Erythroblast (primary cell): ENCODE measurements at regions not wholly inside any gene's neighbourhood (a gene's known extent, or its start where the extent isn't known, plus 50 kb on each side); places are given as distances from the start of the nearest gene placed in this dataset.
"Not testable (repeated sequence)": the region's sequence is repeated elsewhere in the genome, so short reads cannot be mapped to it uniquely, and the experiment has no call there.

Source experiments
- DNase-seq, 2 experiments: peaks; one replicate each; lab custom pipeline; 2025; lab: John Stamatoyannopoulos, UW
- GATA1 ChIP-seq: IDR thresholded peaks from 2 replicates; pipeline ENCODE4 v1.6.1; 2011; ENCODE audit warnings: low read depth, mild to moderate bottlenecking, control low read depth, low read length, moderate library complexity
- POLR2A ChIP-seq: IDR thresholded peaks from 2 replicates; pipeline ENCODE4 v1.6.1; 2011; ENCODE audit warnings: mild to moderate bottlenecking, low read length

- DNase-seq: no peak
- TF ChIP-seq POLR2A: no peak
- TF ChIP-seq GATA1: no peak
These were observed 136.7 kb upstream of the FAT3 start for GRCh38 chr11:92087725-92088537.

- no peak for DNase-seq
- TF ChIP-seq GATA1 (no peak), POLR2A (no peak)
These were observed 141.5 kb upstream of the FAT3 start for GRCh38 chr11:92083123-92083522.

- TF ChIP-seq GATA1 (no peak), POLR2A (no peak)
- no peak for DNase-seq
These were observed 142.0 kb upstream of the FAT3 start for GRCh38 chr11:92082652-92083051.

DNA sequence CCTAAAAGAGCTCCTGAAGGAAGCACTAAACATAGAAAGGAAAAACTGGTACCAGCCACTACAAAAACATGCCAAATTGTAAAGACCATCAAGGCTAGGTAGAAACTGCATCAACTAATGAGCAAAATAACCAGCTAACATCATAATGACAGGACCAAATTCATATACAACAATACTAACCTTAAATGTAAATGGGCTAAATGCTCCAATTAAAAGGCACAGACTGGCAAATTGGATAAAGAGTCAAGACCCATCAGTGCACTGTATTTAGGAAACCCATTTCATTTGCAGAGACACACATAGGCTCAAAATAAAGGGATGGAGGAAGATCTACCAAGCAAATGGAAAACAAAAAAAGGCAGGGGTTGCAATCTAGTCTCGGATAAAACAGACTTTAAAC lies 150.1 kb upstream of the FAT3 start:
- DNase-seq: not testable (repeated sequence)

DNA sequence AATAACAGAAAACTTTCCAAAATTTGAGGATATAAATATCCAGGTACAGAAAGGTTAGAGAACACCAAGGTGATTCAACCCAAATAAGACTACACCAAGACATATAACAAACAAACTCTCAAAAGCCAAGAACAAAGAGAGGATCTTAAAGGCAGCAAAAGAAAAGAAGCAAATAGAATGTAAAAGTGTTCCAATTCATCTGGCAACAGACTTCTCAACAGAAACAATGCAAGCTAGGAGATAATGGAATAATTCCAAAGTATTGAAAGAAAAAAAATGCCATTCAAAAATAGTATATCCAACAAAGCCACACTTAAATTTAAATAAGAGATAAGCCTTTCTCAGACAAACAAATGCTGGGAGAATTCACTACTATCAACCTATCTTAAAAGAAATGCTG lies 153.0 kb upstream of the FAT3 start:
- DNase-seq: no peak
- TF ChIP-seq GATA1: no peak
- no peak for TF ChIP-seq POLR2A

- no peak for TF ChIP-seq POLR2A
- TF ChIP-seq GATA1: no peak
- DNase-seq: no peak
These were observed 154.4 kb upstream of the FAT3 start for GRCh38 chr11:92070026-92070889.

DNA sequence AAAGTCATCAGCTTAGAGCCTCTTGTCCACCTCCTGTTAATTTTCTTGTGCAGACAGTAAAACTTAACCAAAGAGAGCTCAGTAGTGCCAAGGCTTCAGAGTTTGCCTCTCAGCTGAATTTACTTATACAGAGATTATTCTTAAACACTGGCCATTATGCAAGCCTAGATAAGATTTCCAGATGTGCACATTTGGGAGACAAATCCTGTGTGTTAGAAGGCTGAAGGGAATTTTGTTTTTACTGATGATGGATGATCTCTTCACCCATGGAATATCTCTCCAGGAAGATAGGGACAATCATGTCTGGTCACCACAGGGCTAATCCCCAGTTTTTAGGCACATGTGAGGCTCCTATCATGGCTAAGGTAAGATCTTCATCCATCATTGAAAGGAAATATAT lies 157.6 kb upstream of the FAT3 start:
- TF ChIP-seq GATA1 (no peak), POLR2A (no peak)
- no peak for DNase-seq

DNA sequence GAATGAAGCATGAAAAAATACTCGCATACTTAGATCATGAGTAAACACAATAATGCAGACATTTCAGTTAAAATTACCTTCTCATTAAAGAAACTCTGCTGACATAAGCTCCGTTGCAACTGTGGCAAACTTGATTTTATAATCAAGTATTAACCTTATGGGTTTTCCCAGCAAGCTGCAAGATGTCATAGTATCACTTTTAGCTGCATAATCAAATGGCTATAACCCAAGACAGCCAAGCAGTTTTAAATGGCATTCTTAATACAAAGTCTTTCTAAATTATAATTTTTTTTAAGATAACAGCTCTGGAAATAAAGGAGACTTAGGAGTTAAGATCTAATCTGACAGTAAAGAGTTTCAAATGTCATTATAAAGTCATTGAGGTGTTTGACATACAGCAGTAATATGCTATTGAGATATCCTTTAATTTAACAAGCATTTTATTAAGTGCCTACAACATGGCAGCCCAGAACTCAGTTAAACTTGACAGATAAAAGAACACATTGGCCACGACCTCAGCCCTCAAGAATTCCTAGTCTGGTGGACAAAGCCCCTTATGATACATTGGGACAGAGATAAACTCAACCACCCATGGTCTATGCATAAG lies 163.1 kb upstream of the FAT3 start:
- no peak for DNase-seq
- TF ChIP-seq GATA1 (no peak), POLR2A (no peak)

GRCh38 chr11:92057849-92058442 lies 166.7 kb upstream of the FAT3 start:
- DNase-seq: no peak
- no peak for TF ChIP-seq GATA1

- TF ChIP-seq POLR2A: no peak
- TF ChIP-seq GATA1: no peak
- no peak for DNase-seq
These were observed 171.4 kb upstream of the FAT3 start for GRCh38 chr11:92053216-92053615.

DNA sequence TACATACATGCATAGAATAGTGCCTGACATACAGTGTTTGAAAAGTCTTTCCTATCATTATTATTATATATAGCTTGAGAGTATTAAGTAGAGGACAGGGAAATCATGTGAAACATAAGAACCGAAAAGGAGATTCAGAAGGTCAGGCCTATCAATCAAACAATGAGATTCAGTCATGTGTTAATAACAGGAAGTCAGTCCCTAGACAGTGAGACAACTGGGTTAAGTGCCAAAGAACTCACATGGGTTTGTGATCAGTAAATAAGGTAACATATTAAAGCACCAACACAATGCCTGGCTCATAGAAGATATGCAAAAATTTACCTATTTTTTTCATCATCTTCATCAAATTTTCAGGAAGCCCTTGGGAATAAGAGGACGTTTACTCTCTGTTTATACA lies 174.3 kb upstream of the FAT3 start:
- DNase-seq: no peak
- no peak for TF ChIP-seq GATA1
- TF ChIP-seq POLR2A: no peak

DNA sequence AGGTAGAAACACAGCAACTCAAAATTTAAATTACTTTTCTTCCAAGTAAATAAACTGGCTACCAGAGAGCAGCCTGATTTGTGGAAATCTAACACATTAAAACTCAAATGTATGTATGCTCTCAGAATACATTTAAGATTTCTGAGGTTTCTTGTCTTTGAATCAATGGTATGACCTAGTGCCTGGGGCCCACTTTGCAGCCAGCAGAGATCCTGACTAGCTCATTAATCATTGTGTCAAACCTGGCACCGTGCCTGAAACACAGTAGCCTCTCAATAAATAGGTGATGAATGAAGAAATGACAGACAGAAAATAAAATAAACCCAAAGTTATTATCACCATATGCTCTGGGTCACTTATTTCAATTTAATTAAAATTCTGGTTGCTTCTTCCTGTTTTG lies 176.2 kb upstream of the FAT3 start:
- TF ChIP-seq POLR2A (no peak), GATA1 (no peak)

DNA sequence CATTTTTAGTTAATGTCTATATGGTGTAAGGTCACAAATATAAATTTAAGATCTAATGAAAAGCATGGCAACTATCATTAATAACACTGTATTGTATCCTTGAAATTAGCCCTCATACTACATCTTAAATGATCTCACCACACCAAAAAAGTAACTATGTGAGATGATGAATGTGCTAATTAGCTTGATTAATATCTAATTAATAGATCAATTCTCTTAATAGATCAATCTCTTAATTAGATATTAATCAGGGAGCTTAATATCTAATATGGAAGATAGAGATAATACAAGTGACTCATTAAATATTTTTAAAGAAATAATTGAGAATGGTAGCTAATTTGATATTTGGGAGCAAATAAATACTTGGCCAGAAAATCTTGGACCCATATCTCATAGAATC lies 178.5 kb upstream of the FAT3 start:
- no peak for DNase-seq
- TF ChIP-seq POLR2A (no peak), GATA1 (no peak)

More for the DNA sequence above, 176.2 kb upstream of the FAT3 start:
- DNase-seq: no peak

DNA sequence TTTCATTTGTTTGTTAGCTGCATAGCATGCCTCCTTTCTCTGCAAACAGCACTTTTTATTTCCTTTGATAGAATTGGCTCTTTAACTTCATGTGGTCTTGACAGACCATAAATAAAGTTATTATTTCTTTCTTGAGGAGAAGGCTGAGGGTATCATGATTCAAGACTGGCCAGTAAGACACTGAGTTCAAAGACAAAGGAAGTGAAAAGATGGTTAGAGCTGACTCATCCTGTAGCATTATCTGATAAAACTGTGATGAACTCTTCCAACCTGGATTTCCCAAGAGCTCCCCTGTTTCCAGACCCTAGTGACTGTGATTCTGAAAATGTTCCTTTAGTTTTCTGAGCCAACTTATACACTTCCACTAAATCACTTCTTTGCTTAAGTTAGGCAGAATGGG lies 179.3 kb upstream of the FAT3 start:
- no peak for DNase-seq
- TF ChIP-seq GATA1 (no peak), POLR2A (no peak)
